Endothelial cell of umbilical vein (primary cell): ENCODE measurements at regions not wholly inside any gene's neighbourhood (a gene's known extent, or its start where the extent isn't known, plus 50 kb on each side); places are given as distances from the start of the nearest gene placed in this dataset.

ENCODE experiments used
- BruUV-seq: library from RNA; stranded (reverse); fragments of 400-500 nt; replicated peaks from 2 replicates; lab custom pipeline; 2021; lab: Mats Ljungman, UMichigan
- CTCF ChIA-PET: fragments of 300-600, 350-600 bp; sonication (Branson Sonifier 250); formaldehyde crosslinking; loops from one replicate; lab custom pipeline; 2021; ENCODE audit warnings: antibody characterized with exemption, inconsistent platforms; lab: Charles Lee
- POLR2A ChIA-PET: fragments of 300-600, 350-600 bp; sonication (Branson Sonifier 250); formaldehyde crosslinking; loops from one replicate; lab custom pipeline; 2021; ENCODE audit warnings: antibody characterized with exemption, inconsistent platforms; lab: Charles Lee
- DNase-seq: peaks from one replicate; pipeline ENCODE4 v3.0.0-alpha.2; 2011; ENCODE audit warnings: low read depth, low spot score
- FAIRE-seq: peaks from 2 replicates; lab custom pipeline; 2011; peaks lifted over from hg19 to GRCh38; lab: Jason Lieb, UNC
- H2AFZ ChIP-seq: 2 replicates; pipeline ENCODE4 v1.6.0; 2012; ENCODE audit warnings: low read depth, low read length, control low read depth, inconsistent platforms
- H3K27ac ChIP-seq: 2 replicates; pipeline ENCODE4 v1.5.1; 2011; ENCODE audit warnings: low read depth, mild to moderate bottlenecking, control low read depth, low read length, moderate library complexity; ENCODE audit not compliant: insufficient read depth
- H3K27me3 ChIP-seq, 2 experiments: 2 replicates each; pipeline versions ENCODE4 v1.6.0 to v1.6.1; 2011; ENCODE audit warnings: low read length in 2 of 2, mixed read lengths in 1 of 2; ENCODE audit not compliant: control insufficient read depth in 2 of 2, insufficient read depth in 2 of 2
- H3K36me3 ChIP-seq, 2 experiments: 2 replicates in 1 of 2; 3 replicates in 1 of 2; pipeline ENCODE4 v1.5.1; 2011; ENCODE audit warnings: low read length in 2 of 2, mild to moderate bottlenecking in 1 of 2, moderate library complexity in 1 of 2; ENCODE audit not compliant: control insufficient read depth in 2 of 2, insufficient read depth in 2 of 2; ENCODE audit errors: extremely low read depth in 1 of 2
- H3K4me1 ChIP-seq: 3 replicates; pipeline ENCODE4 v1.5.1; 2011; ENCODE audit warnings: mild to moderate bottlenecking, low read length; ENCODE audit not compliant: control insufficient read depth, insufficient read depth; ENCODE audit errors: extremely low read depth
- H3K4me2 ChIP-seq: 2 replicates; pipeline ENCODE4 v1.6.1; 2011; ENCODE audit warnings: low read length, control low read depth, mixed read lengths; ENCODE audit not compliant: insufficient read depth
- H3K4me3 ChIP-seq, 3 experiments: fragments of 200-600 bp in 1 of 3; sonication (generic), shearing (Covaris generic) in 1 of 3; replicated peaks in 1 of 3; 2 replicates each; pipeline ENCODE4 v1.5.1; 2011 to 2016; ENCODE audit warnings: control low read depth in 3 of 3, low read length in 3 of 3, mild to moderate bottlenecking in 2 of 3, inconsistent platforms in 1 of 3, low read depth in 1 of 3, moderate library complexity in 1 of 3; ENCODE audit not compliant: insufficient read depth in 1 of 3
- H3K79me2 ChIP-seq: 2 replicates; pipeline ENCODE4 v1.6.0; 2012; ENCODE audit warnings: low read length, inconsistent platforms; ENCODE audit not compliant: control insufficient read depth, insufficient read depth
- H3K9ac ChIP-seq: replicated peaks from 2 replicates; pipeline ENCODE3; 2011; ENCODE audit warnings: low read length, control low read depth; ENCODE audit not compliant: insufficient read depth; ENCODE audit errors: extremely low read depth
- H3K9me1 ChIP-seq: replicated peaks from 3 replicates; pipeline ENCODE4 v1.6.0; 2011; ENCODE audit warnings: mild to moderate bottlenecking, low read length; ENCODE audit not compliant: control insufficient read depth, insufficient read depth; ENCODE audit errors: extremely low read depth
- H3K9me3 ChIP-seq: replicated peaks from 2 replicates; pipeline ENCODE4 v1.5.1; 2012; ENCODE audit warnings: low read length, inconsistent platforms; ENCODE audit not compliant: control insufficient read depth, insufficient read depth
- H4K20me1 ChIP-seq: replicated peaks from 2 replicates; pipeline ENCODE3; 2011; ENCODE audit warnings: mild to moderate bottlenecking, low read length; ENCODE audit not compliant: control insufficient read depth, insufficient read depth; ENCODE audit errors: extremely low read depth
- CTCF ChIP-seq, 2 donors: IDR thresholded peaks; 1 replicate in 1 of 2; 2 replicates in 1 of 2; pipeline ENCODE4 v1.5.1; 2011; ENCODE audit warnings: low read length in 2 of 2, mild to moderate bottlenecking in 2 of 2, moderate library complexity in 2 of 2, control low read depth in 1 of 2, inconsistent platforms in 1 of 2, low read depth in 1 of 2; ENCODE audit not compliant: insufficient read depth in 1 of 2; ENCODE audit errors: extremely low read depth in 1 of 2
- EZH2 ChIP-seq: IDR thresholded peaks from 2 replicates; pipeline ENCODE4 v1.6.1; 2012; ENCODE audit warnings: borderline replicate concordance, low read depth, mild to moderate bottlenecking, moderate library complexity, low read length, inconsistent platforms; ENCODE audit not compliant: severe bottlenecking
- FOS ChIP-seq: IDR thresholded peaks from 2 replicates; pipeline ENCODE4 v1.6.1; 2011; ENCODE audit warnings: mild to moderate bottlenecking, low read length, moderate library complexity, borderline replicate concordance; ENCODE audit not compliant: insufficient read depth
- GATA2 ChIP-seq: IDR thresholded peaks from 2 replicates; pipeline ENCODE4 v1.7.0; 2011; ENCODE audit warnings: low read depth, mild to moderate bottlenecking, moderate library complexity, mixed read lengths, low read length; ENCODE audit not compliant: insufficient read length, insufficient read depth
- JUN ChIP-seq: IDR thresholded peaks from 2 replicates; pipeline ENCODE4 v1.6.1; 2011; ENCODE audit warnings: borderline replicate concordance, low read depth; ENCODE audit not compliant: insufficient read length, insufficient read depth
- MAX ChIP-seq: IDR thresholded peaks from 2 replicates; pipeline ENCODE4 v1.6.1; 2011; ENCODE audit not compliant: insufficient read depth, insufficient read length
- MYC ChIP-seq: IDR thresholded peaks from one replicate; pipeline ENCODE4 v1.6.1; 2011; ENCODE audit warnings: mild to moderate bottlenecking, low read depth, low read length
- POLR2A ChIP-seq: IDR thresholded peaks from 2 replicates; pipeline ENCODE4 v1.6.1; 2012; ENCODE audit warnings: low read depth, mild to moderate bottlenecking, control low read depth, low read length
- POLR2AphosphoS5 ChIP-seq: IDR thresholded peaks from 2 replicates; pipeline ENCODE4 v1.6.1; 2012; ENCODE audit warnings: low read depth, mild to moderate bottlenecking, control low read depth, low read length, moderate library complexity; ENCODE audit not compliant: insufficient read depth
- dilution Hi-C: fragments of 300-500 bp; cut with MboI; formaldehyde crosslinking; loops from one replicate; pipeline ENCODE4 v1.15.0; 2019; ENCODE audit warnings: low sequenced_read_pairs; ENCODE audit not compliant: extremely low pct_ligation_motif_present
- intact Hi-C: fragments of 100-400 bp; cut with micrococcal nuclease; formaldehyde crosslinking; loops from one replicate; pipeline ENCODE4 v1.10.0; 2022

GRCh38 chr4:181967401-181967800, 275.8 kb upstream of the TENM3 start:
- Histone ChIP-seq H3K27me3 (no peaks in the 10 kb centered on the region), H3K79me2 (no peaks in the 10 kb centered on the region), H3K4me3 (no peak overlapping the region), H3K4me1 (no peaks in the 10 kb centered on the region), H3K9ac (no peak overlapping the region), H3K4me2 (no peak overlapping the region), H3K36me3 (no peaks in the 10 kb centered on the region), H4K20me1 (no peaks in the 10 kb centered on the region), H2AFZ (no peak overlapping the region), H3K9me1 (no peaks in the 10 kb centered on the region), H3K9me3 (no peaks in the 10 kb centered on the region), H3K27ac (no peak overlapping the region)
- DNase-seq (no peak), FAIRE-seq (no peak)
- no peak for TF ChIP-seq JUN
- no peak for TF ChIP-seq MAX
- TF ChIP-seq MYC = no peak
- no peak for TF ChIP-seq FOS
- no peak for TF ChIP-seq POLR2AphosphoS5
- no peak for TF ChIP-seq GATA2
- TF ChIP-seq POLR2A = no peak
- no peak for TF ChIP-seq EZH2
- TF ChIP-seq CTCF (IDR thresholded peaks at IDR 0.05; ENCODE audit: extremely low read depth in 1 of 2, insufficient read depth in 1 of 2, low read depth in 1 of 2, low read length in 2 of 2) = no peak
- dilution Hi-C loops (no loop called here), intact Hi-C loops (no loop called here)
- CTCF ChIA-PET = no interaction called here
- no TSS peak for BruUV-seq
- POLR2A ChIA-PET = no interaction called here
